ENCODE measurements at regions not wholly inside any gene's neighbourhood (a gene's known extent, or its start where the extent isn't known, plus 50 kb on each side); places are given as distances from the start of the nearest gene placed in this dataset.

- TF ChIP-seq CTCF (IDR thresholded peaks at IDR 0.05; ENCODE audit: insufficient read depth, low read depth, low read length, missing control alignments) = no peak
- no peak overlapping the region for H3K4me3 ChIP-seq (ENCODE audit: low read depth, low read length)
- no peak for DNase-seq (ENCODE audit: low read depth)
These were observed 127.6 kb upstream of the SLC1A3 start for GRCh38 chr5:36478646-36479317.

GRCh38 chr5:36481454-36482120, 124.8 kb upstream of the SLC1A3 start:
- H3K4me3 ChIP-seq (ENCODE audit: low read depth, low read length) = no peak overlapping the region
- no peak for DNase-seq (ENCODE audit: low read depth)
- TF ChIP-seq CTCF (IDR thresholded peaks at IDR 0.05; ENCODE audit: insufficient read depth, low read depth, low read length, missing control alignments) = no peak

- no peak for TF ChIP-seq CTCF (IDR thresholded peaks at IDR 0.05; ENCODE audit: insufficient read depth, low read depth, low read length, missing control alignments)
- DNase-seq (ENCODE audit: low read depth) = no peak
These were observed 123.6 kb upstream of the SLC1A3 start for GRCh38 chr5:36482812-36483211.

GRCh38 chr5:36489505-36489904, 116.9 kb upstream of the SLC1A3 start:
- TF ChIP-seq CTCF (IDR thresholded peaks at IDR 0.05; ENCODE audit: insufficient read depth, low read depth, low read length, missing control alignments) = no peak
- H3K4me3 ChIP-seq (ENCODE audit: low read depth, low read length) = no peak overlapping the region
- no peak for DNase-seq (ENCODE audit: low read depth)

More at GRCh38 chr5:36482812-36483211, 123.6 kb upstream of the SLC1A3 start:
- no peak overlapping the region for H3K4me3 ChIP-seq (ENCODE audit: low read depth, low read length)

GRCh38 chr5:36491856-36492255, 114.5 kb upstream of the SLC1A3 start:
- TF ChIP-seq CTCF (IDR thresholded peaks at IDR 0.05; ENCODE audit: insufficient read depth, low read depth, low read length, missing control alignments) = no peak
- no peak for DNase-seq (ENCODE audit: low read depth)
- no peak overlapping the region for H3K4me3 ChIP-seq (ENCODE audit: low read depth, low read length)

- no peak for DNase-seq (ENCODE audit: low read depth)
- no peak for TF ChIP-seq CTCF (IDR thresholded peaks at IDR 0.05; ENCODE audit: insufficient read depth, low read depth, low read length, missing control alignments)
- no peak overlapping the region for H3K4me3 ChIP-seq (ENCODE audit: low read depth, low read length)
These were observed 113.3 kb upstream of the SLC1A3 start for GRCh38 chr5:36492984-36493654.
